GM20000 (cell line): ENCODE measurements at regions not wholly inside any gene's neighbourhood (a gene's known extent, or its start where the extent isn't known, plus 50 kb on each side); places are given as distances from the start of the nearest gene placed in this dataset.

Experiments used
- DNase-seq: peaks from one replicate; pipeline ENCODE4 v3.0.0; 2012; ENCODE audit warnings: low spot score
- CTCF ChIP-seq: IDR thresholded peaks from 2 replicates; pipeline ENCODE4 v1.5.1; 2012; ENCODE audit warnings: mild to moderate bottlenecking, control low read depth; ENCODE audit errors: extremely low read depth, missing control alignments

- no peak for DNase-seq
- no peak for TF ChIP-seq CTCF
Observed at GRCh38 chr15:100788418-100789105, 91.1 kb upstream of the ALDH1A3 start.

DNA sequence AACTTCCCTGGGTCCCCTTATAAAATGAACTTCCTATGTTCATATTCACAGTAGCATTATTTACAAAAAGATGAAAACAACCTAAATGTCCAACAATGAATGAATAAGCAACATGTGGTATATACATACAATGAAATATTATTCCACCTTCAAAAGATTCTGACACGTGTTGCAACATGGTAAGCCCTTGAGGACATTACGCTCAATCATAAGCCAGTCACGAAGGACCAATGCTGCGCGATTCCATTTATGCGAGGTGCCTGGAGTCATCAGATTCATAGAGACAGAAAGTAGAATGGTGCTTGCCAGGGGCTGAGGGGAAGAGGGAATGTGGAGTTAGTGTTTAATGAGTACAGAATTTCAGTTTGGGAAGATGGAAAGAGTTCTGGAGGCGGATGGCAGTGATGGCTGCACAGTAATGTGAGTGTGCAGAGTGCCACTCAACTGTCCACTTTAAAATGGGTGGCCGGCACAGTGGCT is 88.8 kb upstream of the ALDH1A3 start:
- no peak for DNase-seq
- no peak for TF ChIP-seq CTCF

GRCh38 chr15:100794008-100794407 is 85.6 kb upstream of the ALDH1A3 start:
- no peak for TF ChIP-seq CTCF
- no peak for DNase-seq

DNA sequence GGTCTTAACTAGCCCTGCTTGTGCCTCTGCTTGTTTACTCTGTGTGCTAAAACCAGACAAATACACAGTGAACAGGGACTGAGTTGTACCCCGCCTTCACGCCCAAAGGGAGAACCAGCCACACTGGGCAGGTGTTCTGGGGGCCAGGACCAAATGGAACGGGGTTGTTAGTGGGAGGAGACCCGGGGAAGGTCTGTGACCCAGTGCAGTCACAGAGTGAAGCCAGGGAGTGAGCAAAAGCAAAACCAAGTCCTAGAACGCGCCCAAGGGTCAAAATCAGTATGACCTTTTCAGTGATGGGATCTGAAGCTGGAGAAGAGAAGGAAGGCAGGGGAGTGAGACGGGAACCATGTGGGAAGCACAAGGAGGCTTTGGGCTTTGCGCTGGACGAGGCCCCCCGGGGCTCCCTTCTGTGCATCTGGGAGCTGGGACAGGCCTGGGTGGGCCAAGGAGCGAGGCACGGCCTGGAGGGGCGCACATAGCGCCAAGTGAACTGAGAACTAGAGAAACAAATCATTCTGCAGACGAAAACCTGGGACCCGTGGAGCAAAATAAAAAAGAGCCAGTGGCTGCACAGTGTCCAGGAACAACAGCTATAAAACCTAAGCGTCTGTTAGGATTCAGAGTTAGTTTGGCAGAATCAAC is 78.3 kb upstream of the ALDH1A3 start:
- DNase-seq: no peak
- no peak for TF ChIP-seq CTCF

DNA sequence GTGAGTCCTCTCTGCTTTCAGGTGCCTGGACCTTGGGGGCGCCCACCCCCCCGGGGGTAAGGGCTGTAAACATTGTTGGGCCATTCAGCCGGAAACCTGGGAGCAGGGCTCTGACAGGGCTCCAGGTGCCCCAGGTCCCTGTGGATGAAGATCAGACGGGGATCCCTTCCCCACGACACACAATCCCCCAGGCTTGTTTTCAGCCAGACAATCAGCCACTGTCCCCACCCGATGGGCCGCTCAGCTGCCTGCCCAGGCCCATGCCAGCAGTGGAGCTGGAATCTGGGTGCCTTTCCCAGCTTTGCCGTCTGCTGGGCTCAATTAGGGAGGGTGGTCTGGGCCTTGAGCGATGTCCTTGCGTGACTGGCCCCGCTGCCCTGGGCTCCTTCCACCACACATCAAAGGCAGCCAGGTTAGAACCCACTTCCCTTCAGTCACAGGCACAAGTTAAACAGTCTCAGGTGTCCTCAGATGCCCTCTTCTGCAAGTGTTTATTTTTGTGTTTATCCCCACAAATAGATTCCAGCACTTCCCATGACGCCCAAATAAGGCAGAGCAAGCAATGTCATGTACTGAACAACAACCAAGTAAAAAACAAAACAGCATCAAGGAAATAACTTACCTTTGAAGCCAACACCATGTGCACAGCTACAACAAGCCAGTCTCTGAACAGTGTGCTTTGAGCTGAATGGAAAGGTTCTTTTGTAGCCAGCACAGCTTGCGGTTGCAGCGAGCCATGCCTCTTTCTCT is 77.0 kb upstream of the ALDH1A3 start:
- no peak for TF ChIP-seq CTCF
- no peak for DNase-seq

DNA sequence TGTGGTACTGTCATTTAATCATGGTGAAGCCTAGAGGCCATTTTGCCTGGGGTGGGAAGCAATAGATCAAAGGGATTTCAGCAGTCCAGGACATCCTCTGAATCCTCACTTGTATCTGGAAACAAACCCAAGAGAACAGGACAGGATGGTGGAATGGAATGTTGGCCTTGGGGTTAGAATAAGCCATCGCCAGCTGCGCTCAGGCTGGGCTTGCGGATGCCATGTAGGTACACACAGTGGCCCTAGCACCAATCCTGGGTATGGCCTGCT is 76.5 kb upstream of the ALDH1A3 start:
- no peak for TF ChIP-seq CTCF
- no peak for DNase-seq

DNA sequence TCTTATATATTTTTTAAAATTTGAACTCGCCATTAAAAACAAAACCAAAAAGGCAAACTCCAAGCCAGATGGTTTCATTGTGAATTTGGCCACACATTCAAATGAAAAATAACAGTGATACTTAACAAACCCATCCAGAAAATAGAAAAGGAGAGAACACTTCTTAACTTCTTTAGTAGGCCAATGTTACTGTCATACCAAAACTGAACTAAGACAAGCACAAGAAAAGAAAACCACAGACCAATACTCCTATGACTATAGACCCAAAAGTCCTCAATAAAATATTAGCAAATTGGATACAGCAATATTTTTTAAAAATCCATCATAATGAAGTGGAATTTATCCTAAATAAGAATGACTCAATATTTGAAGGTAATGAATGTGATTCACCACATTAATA is 73.5 kb upstream of the ALDH1A3 start:
- DNase-seq: no peak
- TF ChIP-seq CTCF: no peak
